Esophagus (tissue), 2 donors: ENCODE measurements at regions not wholly inside any gene's neighbourhood (a gene's known extent, or its start where the extent isn't known, plus 50 kb on each side); places are given as distances from the start of the nearest gene placed in this dataset.

Experiments used
- H3K27ac ChIP-seq, 2 donors: one replicate each; pipeline ENCODE4 v1.5.1; 2013; ENCODE audit warnings: low read depth in 2 of 2, mild to moderate bottlenecking in 2 of 2, inconsistent platforms in 1 of 2, low read length in 1 of 2, moderate library complexity in 1 of 2
- H3K27me3 ChIP-seq, 2 donors: one replicate each; pipeline ENCODE4 v1.6.1; 2013; ENCODE audit warnings: low read length in 2 of 2, control low read depth in 1 of 2, mild to moderate bottlenecking in 1 of 2; ENCODE audit not compliant: insufficient read depth in 2 of 2, control insufficient read depth in 1 of 2
- H3K36me3 ChIP-seq, 2 donors: one replicate each; pipeline ENCODE4 v1.6.1; 2013; ENCODE audit warnings: low read length in 1 of 2; ENCODE audit not compliant: control insufficient read depth in 2 of 2, insufficient read depth in 2 of 2
- H3K4me1 ChIP-seq, 2 donors: one replicate each; pipeline ENCODE4 v1.6.1; 2013; ENCODE audit warnings: low read length in 1 of 2; ENCODE audit not compliant: control insufficient read depth in 2 of 2, insufficient read depth in 2 of 2
- H3K4me3 ChIP-seq, 2 donors: one replicate each; pipeline ENCODE4 v1.5.1; 2013; ENCODE audit warnings: low read length in 2 of 2, mild to moderate bottlenecking in 2 of 2, low read depth in 1 of 2, moderate library complexity in 1 of 2
- H3K9me3 ChIP-seq, 2 donors: one replicate each; pipeline ENCODE4 v1.6.1; 2013; ENCODE audit warnings: mild to moderate bottlenecking in 2 of 2, low read depth in 1 of 2, low read length in 1 of 2, moderate library complexity in 1 of 2; ENCODE audit not compliant: control insufficient read depth in 2 of 2, insufficient read depth in 1 of 2
- WGBS, 2 donors: extraction: QIAGEN DNeasy Blood & Tissue Kit; methylation state at CpG; one replicate each; pipeline ENCODE4 v1.1.7; 2013; 5-methylcytosine and 5-hydroxymethylcytosine counted together
- donor health status: healthy with polysubstance abuse.
- donor health status: Bipolar disorder and iron deficiency.

DNA sequence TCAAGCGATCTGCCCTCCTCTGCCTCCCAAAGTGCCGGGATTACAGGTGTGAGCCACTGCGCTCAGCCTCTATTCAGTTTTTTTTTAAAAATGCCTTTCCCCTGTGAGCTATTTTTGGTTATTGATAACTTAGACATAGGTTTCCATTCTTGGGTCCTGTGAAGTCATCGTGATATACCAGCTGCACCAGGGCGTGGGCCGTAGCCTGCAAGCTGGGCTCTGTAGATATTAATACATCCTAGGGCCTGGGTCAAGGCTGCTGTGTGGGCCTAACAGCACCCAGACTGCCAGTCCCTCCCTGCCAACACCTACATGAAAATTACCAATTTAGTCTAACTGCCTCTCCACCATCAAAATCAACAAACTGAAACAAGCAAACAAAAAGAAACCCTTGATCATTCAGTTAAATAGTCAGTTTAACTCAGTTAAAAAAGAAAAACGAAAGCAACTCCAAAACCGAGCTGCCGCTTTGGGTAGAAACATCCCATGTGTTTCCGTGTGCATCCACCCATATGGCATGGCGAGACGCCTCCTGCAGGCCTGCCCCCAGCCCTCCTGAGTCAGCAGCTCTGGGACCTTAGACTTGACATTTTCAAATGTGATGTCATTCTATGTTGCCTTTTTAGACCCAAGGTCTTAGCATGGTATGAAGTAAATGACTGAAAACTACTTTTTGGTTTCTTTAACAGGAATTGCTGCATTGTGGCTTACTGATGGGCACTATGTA is 330.2 kb downstream of the GLRX3 start:
- H3K9me3 ChIP-seq: peaks cover 8 to 10% of the 10 kb centered on the region in 2 donors
- no peak overlapping the region for H3K27ac ChIP-seq
- H3K4me3 ChIP-seq: no peak overlapping the region
- no peaks in the 10 kb centered on the region for H3K4me1 ChIP-seq
- no peaks in the 10 kb centered on the region for H3K27me3 ChIP-seq
- WGBS, 2 donors: 92 to 95% methylated on average over 12 of the region's 12 CpGs
- no peaks in the 10 kb centered on the region for H3K36me3 ChIP-seq

DNA sequence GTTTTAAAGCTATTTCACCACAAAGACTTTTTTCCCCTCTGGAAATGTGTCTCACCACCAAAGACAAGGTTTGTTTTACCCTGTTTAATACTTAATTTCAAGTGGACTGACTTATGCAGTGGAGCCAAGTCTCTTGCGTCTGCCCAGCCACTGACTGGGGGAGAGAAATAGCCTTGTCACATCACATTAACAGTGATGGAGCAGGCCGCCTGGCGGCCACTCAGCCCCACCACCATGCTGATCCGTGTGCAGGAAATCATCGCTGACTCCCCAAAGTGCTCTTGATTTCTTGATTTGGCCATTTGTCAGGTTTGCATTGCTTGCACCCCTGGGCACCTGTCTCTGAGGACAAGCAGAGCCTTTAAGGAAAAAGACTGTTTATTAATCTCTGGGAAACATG is 334.1 kb downstream of the GLRX3 start:
- H3K9me3 ChIP-seq: peaks cover 6 to 21% of the 10 kb centered on the region in 2 donors
- no peak overlapping the region for H3K27ac ChIP-seq
- H3K4me3 ChIP-seq: no peak overlapping the region
- no peaks in the 10 kb centered on the region for H3K4me1 ChIP-seq
- no peaks in the 10 kb centered on the region for H3K36me3 ChIP-seq
- no peaks in the 10 kb centered on the region for H3K27me3 ChIP-seq
- 81 to 86% methylated on average over 5 of the region's 5 CpGs for WGBS, 2 donors

DNA sequence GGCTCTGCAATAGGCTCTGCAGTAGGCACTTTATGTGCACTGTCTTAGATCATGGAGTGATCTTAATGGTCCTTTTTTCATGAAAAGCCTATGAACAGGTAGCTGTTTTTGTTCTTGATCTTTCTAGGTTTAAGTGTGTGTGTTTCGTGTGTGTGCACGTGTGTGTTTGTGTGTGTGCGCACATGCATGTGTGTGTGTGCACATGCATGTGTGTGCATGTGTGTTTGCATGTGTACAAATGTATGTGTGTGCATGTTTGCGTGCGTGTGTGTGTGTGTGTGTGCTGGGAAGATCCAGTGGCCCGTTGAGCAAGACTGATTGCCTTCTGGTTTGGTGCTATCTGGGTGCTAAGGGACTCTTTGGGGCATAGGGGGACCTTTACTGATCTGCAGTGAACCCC is 334.8 kb downstream of the GLRX3 start:
- Histone ChIP-seq H3K36me3 (no peaks in the 10 kb centered on the region), H3K9me3 (peaks cover 6 to 18% of the 10 kb centered on the region in 2 donors), H3K4me1 (no peaks in the 10 kb centered on the region), H3K27me3 (no peaks in the 10 kb centered on the region), H3K27ac (no peak overlapping the region), H3K4me3 (no peak overlapping the region)
- WGBS, 2 donors: 88 to 89% methylated on average over 6 of the region's 6 CpGs

DNA sequence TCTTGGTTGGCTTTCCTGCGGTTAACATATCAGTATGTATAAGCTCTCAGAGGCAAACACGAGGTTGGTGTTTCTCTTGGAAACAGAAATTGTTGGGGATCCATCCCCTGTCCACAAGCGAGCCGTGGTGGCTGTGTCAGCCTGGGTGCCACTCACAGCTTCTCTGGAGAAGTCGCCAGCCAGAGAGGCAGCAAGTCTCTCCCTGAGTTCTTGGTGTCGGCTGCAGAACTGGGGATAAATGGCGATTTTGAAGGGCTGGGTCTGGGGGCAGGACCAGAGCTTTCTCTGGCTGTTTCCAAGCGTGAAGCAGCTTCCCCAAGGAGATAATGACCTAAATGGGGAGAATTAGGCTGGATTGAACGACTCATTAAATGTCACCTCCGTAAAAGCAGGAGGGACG is 335.3 kb downstream of the GLRX3 start:
- Histone ChIP-seq H3K27ac (no peak overlapping the region), H3K4me3 (no peak overlapping the region), H3K27me3 (no peaks in the 10 kb centered on the region), H3K4me1 (no peaks in the 10 kb centered on the region), H3K9me3 (peaks cover 6 to 18% of the 10 kb centered on the region in 2 donors), H3K36me3 (no peaks in the 10 kb centered on the region)
- WGBS, 2 donors: 75 to 77% methylated on average over 11 of the region's 11 CpGs

DNA sequence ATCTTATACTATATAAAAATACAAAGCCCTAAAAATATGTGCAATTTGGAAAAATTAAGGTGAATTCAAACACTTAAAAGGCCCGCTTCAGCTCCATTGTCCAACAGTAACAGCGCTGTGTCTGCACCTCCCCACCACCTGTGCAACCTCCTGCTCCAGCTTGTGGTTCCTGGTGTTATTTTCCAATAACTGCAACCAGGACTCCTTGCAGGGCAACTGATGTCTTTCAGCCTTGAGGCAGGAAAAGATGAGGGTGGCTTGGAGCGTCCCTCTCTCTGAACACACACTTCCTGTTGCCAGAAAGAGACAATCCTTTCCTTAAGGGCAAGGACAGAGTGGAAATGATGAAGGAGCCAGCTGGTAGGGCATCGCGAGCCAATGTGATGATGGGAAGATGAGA is 336.0 kb downstream of the GLRX3 start:
- no peak overlapping the region for H3K4me3 ChIP-seq
- peaks cover 11 to 18% of the 10 kb centered on the region in 2 donors for H3K9me3 ChIP-seq
- no peaks in the 10 kb centered on the region for H3K27me3 ChIP-seq
- WGBS, 2 donors: 80 to 84% methylated on average over 5 of the region's 5 CpGs
- H3K27ac ChIP-seq: no peak overlapping the region
- no peaks in the 10 kb centered on the region for H3K36me3 ChIP-seq
- no peaks in the 10 kb centered on the region for H3K4me1 ChIP-seq

DNA sequence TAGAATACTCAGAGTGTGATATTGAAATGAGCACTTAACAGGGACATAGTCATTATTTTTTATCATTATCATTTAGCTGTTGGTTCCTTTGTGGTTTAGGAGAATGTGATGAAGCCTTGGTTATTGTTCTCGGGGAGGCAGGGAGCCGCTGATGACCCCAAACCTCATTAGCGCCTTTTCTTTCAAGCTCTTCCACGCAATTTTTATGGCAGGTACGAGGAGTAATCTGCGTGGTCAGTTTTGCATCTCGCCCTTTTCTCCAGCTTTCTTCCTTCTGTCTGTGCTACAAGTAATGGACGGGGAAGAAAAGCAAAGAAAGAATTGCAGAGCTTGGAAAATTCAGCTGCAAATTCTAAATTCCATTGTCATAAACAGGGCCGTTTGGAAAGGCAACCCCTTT is 338.4 kb downstream of the GLRX3 start:
- Histone ChIP-seq H3K36me3 (no peaks in the 10 kb centered on the region), H3K27ac (no peak overlapping the region), H3K4me1 (no peaks in the 10 kb centered on the region), H3K4me3 (no peak overlapping the region), H3K27me3 (no peaks in the 10 kb centered on the region), H3K9me3 (peaks cover 17% of the 10 kb centered on the region in 2 donors)
- 71 to 76% methylated on average over 9 of the region's 9 CpGs for WGBS, 2 donors

DNA sequence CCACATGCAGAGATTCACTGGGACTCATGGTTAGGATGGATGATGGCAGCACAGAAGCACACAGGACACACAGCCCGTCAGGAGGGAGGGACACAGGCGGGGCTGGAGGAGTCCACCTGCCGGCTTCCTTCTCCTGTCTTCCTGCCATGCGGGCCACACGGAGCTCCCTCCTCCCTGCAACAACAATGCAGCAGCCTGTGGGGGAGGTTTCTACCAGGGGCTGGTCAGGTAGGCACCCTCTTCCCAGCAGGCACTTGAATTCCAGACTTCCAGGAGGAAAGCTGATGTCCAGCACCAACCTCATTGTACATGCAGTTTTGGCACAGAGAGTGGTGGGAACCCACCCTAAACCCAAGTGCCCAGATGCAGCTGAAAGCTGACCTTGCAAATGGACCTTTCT is 341.2 kb downstream of the GLRX3 start:
- no peaks in the 10 kb centered on the region for H3K36me3 ChIP-seq
- WGBS, 2 donors: 53 to 64% methylated on average over 5 of the region's 5 CpGs
- H3K27ac ChIP-seq: no peak overlapping the region
- no peaks in the 10 kb centered on the region for H3K27me3 ChIP-seq
- peaks cover 11 to 17% of the 10 kb centered on the region in 2 donors for H3K9me3 ChIP-seq
- H3K4me1 ChIP-seq: no peaks in the 10 kb centered on the region
- H3K4me3 ChIP-seq: no peak overlapping the region

DNA sequence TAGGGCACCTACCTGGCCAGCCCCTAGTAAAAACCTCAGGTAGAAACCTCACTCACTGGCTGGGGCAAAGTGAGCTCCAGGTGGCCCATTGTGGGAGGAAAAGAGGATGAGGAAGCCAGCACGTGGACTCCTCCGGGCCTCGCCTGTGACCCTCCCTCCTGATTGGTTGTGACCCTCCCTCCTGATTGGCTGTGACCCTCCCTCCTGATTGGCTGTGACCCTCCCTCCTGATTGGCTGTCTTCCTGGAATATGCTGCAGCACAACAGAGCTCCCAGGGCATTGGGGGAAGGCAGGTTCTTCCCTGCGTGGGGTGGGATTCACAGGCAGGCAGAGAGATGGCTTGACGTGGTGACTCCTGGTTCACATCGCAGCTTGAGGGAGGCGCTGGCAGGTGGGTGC is 343.0 kb downstream of the GLRX3 start:
- no peaks in the 10 kb centered on the region for H3K27me3 ChIP-seq
- WGBS, 2 donors: 83% methylated on average over 7 of the region's 7 CpGs
- H3K27ac ChIP-seq: no peak overlapping the region
- H3K36me3 ChIP-seq: no peaks in the 10 kb centered on the region
- H3K4me3 ChIP-seq: no peak overlapping the region
- H3K9me3 ChIP-seq: peaks cover 11 to 16% of the 10 kb centered on the region in 2 donors
- no peaks in the 10 kb centered on the region for H3K4me1 ChIP-seq

DNA sequence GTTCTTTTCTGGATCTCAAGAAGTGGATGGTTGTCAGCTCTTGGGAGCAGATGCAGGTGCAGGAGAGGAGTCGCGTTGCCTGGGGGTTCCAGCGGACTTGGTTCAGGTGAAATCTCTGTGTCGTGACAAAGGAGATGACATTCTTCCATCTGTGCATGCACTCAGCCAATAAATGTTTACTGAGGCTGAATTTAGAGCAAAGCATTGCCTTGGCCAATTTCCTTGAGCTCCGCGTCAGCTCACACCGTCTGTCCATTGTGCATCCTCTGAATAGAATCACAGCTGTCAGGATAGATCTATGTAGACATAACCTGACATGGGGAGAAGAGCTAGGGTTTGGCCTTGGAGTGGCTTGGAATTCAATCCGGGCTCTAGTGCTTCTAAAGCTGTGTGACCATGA is 343.7 kb downstream of the GLRX3 start:
- Histone ChIP-seq H3K27ac (no peak overlapping the region), H3K9me3 (peaks cover 11 to 20% of the 10 kb centered on the region in 2 donors), H3K36me3 (no peaks in the 10 kb centered on the region), H3K27me3 (no peaks in the 10 kb centered on the region), H3K4me3 (no peak overlapping the region), H3K4me1 (no peaks in the 10 kb centered on the region)
- WGBS, 2 donors: 75 to 77% methylated on average over 8 of the region's 8 CpGs

DNA sequence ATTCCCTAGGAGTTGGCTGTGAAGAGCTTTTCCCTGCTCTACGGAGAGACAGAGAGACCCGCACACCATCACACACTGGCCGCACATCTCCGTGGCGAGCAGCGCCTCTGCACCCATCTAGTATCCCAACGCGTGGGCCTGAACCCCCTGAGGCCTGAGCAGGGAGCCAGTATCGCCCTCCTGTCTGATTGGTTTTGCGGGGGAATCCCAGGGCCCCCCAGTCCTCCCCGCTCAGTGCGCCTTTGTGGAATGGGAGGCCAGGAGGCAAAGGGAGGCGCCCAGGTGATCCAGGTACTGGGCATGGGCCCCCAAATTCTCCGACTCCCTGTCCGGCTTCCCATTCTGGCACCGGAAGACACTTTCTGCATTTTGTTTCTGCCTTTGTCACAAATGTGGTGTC is 344.3 kb downstream of the GLRX3 start:
- Histone ChIP-seq H3K27ac (no peak overlapping the region), H3K36me3 (no peaks in the 10 kb centered on the region), H3K4me3 (no peak overlapping the region), H3K9me3 (peaks cover 13 to 22% of the 10 kb centered on the region in 2 donors), H3K4me1 (no peaks in the 10 kb centered on the region), H3K27me3 (no peaks in the 10 kb centered on the region)
- 92 to 94% methylated on average over 16 of the region's 16 CpGs for WGBS, 2 donors
